Activated T-helper 2 cell treated with anti-CD3 and anti-CD28 coated beads, Interferon-gamma antibody, Interleukin-2, Interleukin-4, amounts not matched to agents 10 μg/mL and 5 μg/mL and 100 μg/mL, durations not matched to agents 14 hours and 24 hours and 36 hours (primary cell): ENCODE measurements at regions not wholly inside any gene's neighbourhood (a gene's known extent, or its start where the extent isn't known, plus 50 kb on each side); places are given as distances from the start of the nearest gene placed in this dataset.
"Not testable (repeated sequence)": the region's sequence is repeated elsewhere in the genome, so short reads cannot be mapped to it uniquely, and the experiment has no call there.

ENCODE experiments used
- DNase-seq: peaks from one replicate; pipeline ENCODE4 v3.0.0; 2021; ENCODE audit warnings: low spot score
- H3K27ac Mint-ChIP-seq: one replicate; pipeline ENCODE4 v1.8.0; 2021; ENCODE audit warnings: mixed read lengths
- H3K27me3 Mint-ChIP-seq: one replicate; pipeline ENCODE4 v1.8.0; 2021; ENCODE audit warnings: low read depth, mixed read lengths
- H3K36me3 Mint-ChIP-seq: one replicate; pipeline ENCODE4 v1.8.0; 2021; ENCODE audit warnings: low read depth, mixed read lengths
- H3K4me1 Mint-ChIP-seq: one replicate; pipeline ENCODE4 v1.8.0; 2021; ENCODE audit warnings: low read depth, mixed read lengths
- H3K4me3 Mint-ChIP-seq: one replicate; pipeline ENCODE4 v1.8.0; 2021; ENCODE audit warnings: low read depth, mild to moderate bottlenecking, moderate library complexity, mixed read lengths
- H3K9me3 Mint-ChIP-seq: one replicate; pipeline ENCODE4 v1.8.0; 2021; ENCODE audit warnings: mixed read lengths
- intact Hi-C: fragments of 100-400 bp; cut with micrococcal nuclease; formaldehyde crosslinking; loops from one replicate; pipeline ENCODE4 v1.15.1; 2023

- H3K27ac Mint-ChIP-seq, DNase-seq, H3K36me3 Mint-ChIP-seq, intact Hi-C loops, H3K9me3 Mint-ChIP-seq, H3K4me3 Mint-ChIP-seq: not testable (repeated sequence)
- Mint-ChIP-seq H3K27me3 (peaks cover 13% of the 10 kb centered on the region), H3K4me1 (peaks cover 10% of the 10 kb centered on the region)
Measured at GRCh38 chr3:152153115-152153514, 115.6 kb upstream of the MBNL1 start.

GRCh38 chr3:152155246-152156020, 113.3 kb upstream of the MBNL1 start:
- Mint-ChIP-seq H3K27ac (no peak overlapping the region), H3K9me3 (no peaks in the 10 kb centered on the region), H3K4me1 (no peaks in the 10 kb centered on the region), H3K36me3 (no peaks in the 10 kb centered on the region), H3K4me3 (no peak overlapping the region), H3K27me3 (peaks cover 13% of the 10 kb centered on the region)
- intact Hi-C loops, result no loop called here
- DNase-seq, result no peak

- DNase-seq, result no peak
- Mint-ChIP-seq H3K4me1 (no peaks in the 10 kb centered on the region), H3K9me3 (no peaks in the 10 kb centered on the region), H3K27ac (no peak overlapping the region), H3K4me3 (no peak overlapping the region), H3K36me3 (no peaks in the 10 kb centered on the region), H3K27me3 (peaks cover 21% of the 10 kb centered on the region)
- intact Hi-C loops, result no loop called here
Measured at GRCh38 chr3:152156880-152157279, 111.8 kb upstream of the MBNL1 start.

GRCh38 chr3:152157337-152157736, 111.4 kb upstream of the MBNL1 start:
- H3K27me3 Mint-ChIP-seq, result peaks cover 21% of the 10 kb centered on the region
- DNase-seq, result no peak
- no peaks in the 10 kb centered on the region for H3K9me3 Mint-ChIP-seq
- intact Hi-C loops, result no loop called here
- no peaks in the 10 kb centered on the region for H3K4me1 Mint-ChIP-seq
- no peak overlapping the region for H3K27ac Mint-ChIP-seq
- H3K4me3 Mint-ChIP-seq, result no peak overlapping the region
- H3K36me3 Mint-ChIP-seq, result no peaks in the 10 kb centered on the region

- Mint-ChIP-seq H3K36me3 (no peaks in the 10 kb centered on the region), H3K27me3 (peaks cover 21% of the 10 kb centered on the region), H3K9me3 (no peaks in the 10 kb centered on the region), H3K4me3 (no peak overlapping the region), H3K4me1 (no peaks in the 10 kb centered on the region), H3K27ac (no peak overlapping the region)
- intact Hi-C loops, result no loop called here
- no peak for DNase-seq
Measured at GRCh38 chr3:152159328-152159727, 109.4 kb upstream of the MBNL1 start.

- no peak overlapping the region for H3K4me3 Mint-ChIP-seq
- peaks cover 21% of the 10 kb centered on the region for H3K27me3 Mint-ChIP-seq
- no peak for DNase-seq
- H3K27ac Mint-ChIP-seq, result no peak overlapping the region
- no peaks in the 10 kb centered on the region for H3K36me3 Mint-ChIP-seq
- no peaks in the 10 kb centered on the region for H3K4me1 Mint-ChIP-seq
- no peaks in the 10 kb centered on the region for H3K9me3 Mint-ChIP-seq
- intact Hi-C loops, result no loop called here
Measured at GRCh38 chr3:152160350-152161011, 108.2 kb upstream of the MBNL1 start.

GRCh38 chr3:152172460-152172859, 96.3 kb upstream of the MBNL1 start:
- H3K4me3 Mint-ChIP-seq, result no peak overlapping the region
- intact Hi-C loops, result no loop called here
- H3K27me3 Mint-ChIP-seq, result peaks cover 16% of the 10 kb centered on the region
- H3K27ac Mint-ChIP-seq, result no peak overlapping the region
- H3K36me3 Mint-ChIP-seq, result no peaks in the 10 kb centered on the region
- no peaks in the 10 kb centered on the region for H3K4me1 Mint-ChIP-seq
- peaks cover 8% of the 10 kb centered on the region for H3K9me3 Mint-ChIP-seq
- no peak for DNase-seq

GRCh38 chr3:152173627-152174026, 95.1 kb upstream of the MBNL1 start:
- H3K4me3 Mint-ChIP-seq, result no peak overlapping the region
- intact Hi-C loops, result no loop called here
- no peaks in the 10 kb centered on the region for H3K36me3 Mint-ChIP-seq
- DNase-seq, result no peak
- no peak overlapping the region for H3K27ac Mint-ChIP-seq
- no peaks in the 10 kb centered on the region for H3K4me1 Mint-ChIP-seq
- peaks cover 16% of the 10 kb centered on the region for H3K27me3 Mint-ChIP-seq
- peaks cover 4% of the 10 kb centered on the region for H3K9me3 Mint-ChIP-seq

GRCh38 chr3:152174876-152175527, 93.7 kb upstream of the MBNL1 start:
- Mint-ChIP-seq H3K4me3 (no peak overlapping the region), H3K27me3 (peaks cover 16% of the 10 kb centered on the region), H3K27ac (no peak overlapping the region), H3K36me3 (no peaks in the 10 kb centered on the region), H3K4me1 (peaks cover 10% of the 10 kb centered on the region), H3K9me3 (peaks cover 4% of the 10 kb centered on the region)
- intact Hi-C loops, result no loop called here
- DNase-seq, result no peak

- peaks cover 16% of the 10 kb centered on the region for H3K27me3 Mint-ChIP-seq
- peaks cover 12% of the 10 kb centered on the region for H3K4me1 Mint-ChIP-seq
- H3K4me3 Mint-ChIP-seq, result no peak overlapping the region
- DNase-seq, result no peak
- H3K27ac Mint-ChIP-seq, result no peak overlapping the region
- peaks cover 4% of the 10 kb centered on the region for H3K9me3 Mint-ChIP-seq
- intact Hi-C loops, result no loop called here
- H3K36me3 Mint-ChIP-seq, result no peaks in the 10 kb centered on the region
Measured at GRCh38 chr3:152175528-152175889, 93.2 kb upstream of the MBNL1 start.

- peaks cover 3% of the 10 kb centered on the region for H3K9me3 Mint-ChIP-seq
- peaks cover 12% of the 10 kb centered on the region for H3K4me1 Mint-ChIP-seq
- H3K36me3 Mint-ChIP-seq, result no peaks in the 10 kb centered on the region
- H3K27me3 Mint-ChIP-seq, result peaks cover 16% of the 10 kb centered on the region
- intact Hi-C loops, result no loop called here
- H3K4me3 Mint-ChIP-seq, result no peak overlapping the region
- H3K27ac Mint-ChIP-seq, result no peak overlapping the region
- no peak for DNase-seq
Measured at GRCh38 chr3:152176241-152176640, 92.5 kb upstream of the MBNL1 start.

- DNase-seq, result no peak
- Mint-ChIP-seq H3K27me3 (peaks cover 16% of the 10 kb centered on the region), H3K4me1 (peaks cover 12% of the 10 kb centered on the region), H3K9me3 (no peaks in the 10 kb centered on the region), H3K27ac (no peak overlapping the region), H3K36me3 (no peaks in the 10 kb centered on the region), H3K4me3 (no peak overlapping the region)
- intact Hi-C loops, result no loop called here
Measured at GRCh38 chr3:152176998-152177397, 91.7 kb upstream of the MBNL1 start.

- intact Hi-C loops, result no loop called here
Measured at GRCh38 chr3:152177757-152178156, 91.0 kb upstream of the MBNL1 start.

More at GRCh38 chr3:152177757-152178156, 91.0 kb upstream of the MBNL1 start:
- Mint-ChIP-seq H3K4me3 (no peak overlapping the region), H3K36me3 (no peaks in the 10 kb centered on the region), H3K9me3 (no peaks in the 10 kb centered on the region), H3K4me1 (peaks cover 19% of the 10 kb centered on the region), H3K27me3 (peaks cover 16% of the 10 kb centered on the region), H3K27ac (no peak overlapping the region)
- DNase-seq, result no peak
